Forelimb muscle (tissue), 1 donor: ENCODE measurements at regions not wholly inside any gene's neighbourhood (a gene's known extent, or its start where the extent isn't known, plus 50 kb on each side); places are given as distances from the start of the nearest gene placed in this dataset.
A peak's percentile ranks its signal among the peaks of the same experiment; 100 is the strongest.

Experiments
- DNase-seq: peaks from one replicate; pipeline ENCODE4 v3.0.0-alpha.2; 2013; ENCODE audit warnings: low read depth

GRCh38 chr18:33817096-33817495 is 239.1 kb downstream of the ASXL3 start:
- DNase-seq, result no peak

GRCh38 chr18:33814546-33814945 is 236.5 kb downstream of the ASXL3 start:
- no peak for DNase-seq

- no peak for DNase-seq
These were observed 234.2 kb downstream of the ASXL3 start for GRCh38 chr18:33812186-33812585.

GRCh38 chr18:33805592-33805991 is 227.6 kb downstream of the ASXL3 start:
- DNase-seq, result no peak

GRCh38 chr18:33804258-33804657 is 226.2 kb downstream of the ASXL3 start:
- peak; percentile 28 for DNase-seq

GRCh38 chr18:33803636-33804035 is 225.6 kb downstream of the ASXL3 start:
- DNase-seq, result peak; percentile 26

GRCh38 chr18:33802955-33803354 is 224.9 kb downstream of the ASXL3 start:
- DNase-seq, result no peak
